Right cardiac atrium (tissue), 5 donors: ENCODE measurements at regions not wholly inside any gene's neighbourhood (a gene's known extent, or its start where the extent isn't known, plus 50 kb on each side); places are given as distances from the start of the nearest gene placed in this dataset.

Experiments
- ATAC-seq, 2 donors: fragments of 200-7000 bp; cut with Tn5 transposase; one replicate each; pipeline versions ENCODE4 v1.8.0 to v1.9.1; 2020; ENCODE audit warnings: moderate library complexity in 2 of 2, mild to moderate bottlenecking in 1 of 2
- DNase-seq, 3 donors: peaks; one replicate each; pipeline ENCODE4 v3.0.0-alpha.2; 2020
- H3K27ac ChIP-seq: one replicate; pipeline ENCODE4 v1.5.1; 2013; ENCODE audit warnings: mild to moderate bottlenecking, low read length, control low read depth, moderate library complexity
- H3K27me3 ChIP-seq: one replicate; pipeline ENCODE4 v1.6.1; 2013; ENCODE audit not compliant: control insufficient read depth, insufficient read depth
- H3K4me1 ChIP-seq: one replicate; pipeline ENCODE4 v1.6.1; 2013; ENCODE audit warnings: low read length; ENCODE audit not compliant: control insufficient read depth, insufficient read depth
- H3K4me3 ChIP-seq: one replicate; pipeline ENCODE4 v1.5.1; 2013; ENCODE audit warnings: low read length, control low read depth
- H3K9me3 ChIP-seq: one replicate; pipeline ENCODE4 v1.6.1; 2013; ENCODE audit warnings: low read length; ENCODE audit not compliant: control insufficient read depth
- WGBS: extraction: QIAGEN DNeasy Blood & Tissue Kit; methylation state at CpG from one replicate; pipeline ENCODE4 v1.1.7; 2013; 5-methylcytosine and 5-hydroxymethylcytosine counted together
- intact Hi-C, 4 donors: fragments of 100-400 bp; cut with DNase I; formaldehyde crosslinking; loops; one replicate each; pipeline versions ENCODE4 v1.11.0 to v1.14.0; 2022 to 2023
- donor health status: healthy with polysubstance abuse.
- donor health status: DM: no; HTN: yes; CAD: no.
- donor health status: DM: no; HTN: no; CAD: no.
- donor health status: DM: no; HTN: yes; CAD: no; lungs with severe emphysema.
- donor health status: DM: yes; HTN: yes; CAD: no.

DNA sequence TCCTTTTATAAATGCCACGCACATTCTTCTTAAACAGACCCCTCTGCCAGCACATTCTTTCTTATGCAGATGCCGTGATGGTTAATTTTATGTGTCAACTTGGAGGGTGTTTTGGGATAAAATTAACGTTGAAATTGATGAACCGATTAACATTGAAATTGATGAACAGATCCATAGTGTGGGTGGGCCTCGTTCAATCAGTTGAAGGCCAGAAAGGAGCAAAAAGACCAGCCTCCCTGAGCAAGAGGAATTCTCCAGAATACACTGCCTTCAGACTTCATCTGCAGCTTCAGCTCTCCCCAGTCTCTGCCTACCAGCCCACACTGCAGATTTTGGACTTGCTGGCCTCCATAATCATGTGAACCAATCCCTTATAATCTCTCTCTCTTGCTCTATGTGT is 233.6 kb upstream of the BCOR start:
- ATAC-seq = no peak
- H3K4me3 ChIP-seq = no peak overlapping the region
- intact Hi-C loops = no loop called here
- 77% methylated on average over 5 of the region's 5 CpGs for WGBS
- no peak overlapping the region for H3K27ac ChIP-seq
- H3K4me1 ChIP-seq = no peaks in the 10 kb centered on the region
- H3K9me3 ChIP-seq = no peaks in the 10 kb centered on the region
- H3K27me3 ChIP-seq = no peaks in the 10 kb centered on the region
- DNase-seq = no peak

DNA sequence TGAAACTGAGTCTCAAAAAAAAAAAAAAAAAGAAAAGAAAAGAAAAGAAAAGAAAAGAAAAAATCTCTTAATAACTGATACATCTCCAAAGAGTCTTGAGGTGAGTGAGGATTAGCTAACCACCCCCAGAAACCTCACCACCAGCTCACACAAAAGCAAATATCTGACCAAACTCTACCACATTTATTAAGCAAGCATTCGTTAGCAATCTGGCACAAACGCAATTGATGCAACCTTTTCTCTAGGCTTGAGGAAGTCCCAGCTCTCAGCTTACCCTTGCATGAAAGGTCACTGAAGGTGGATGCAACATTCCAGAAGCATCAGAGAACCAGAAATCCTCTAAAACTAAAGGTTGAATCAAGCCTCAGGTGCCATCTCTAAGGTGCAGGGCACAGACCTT is 231.9 kb upstream of the BCOR start:
- intact Hi-C loops = no loop called here
- ATAC-seq = no peak

DNA sequence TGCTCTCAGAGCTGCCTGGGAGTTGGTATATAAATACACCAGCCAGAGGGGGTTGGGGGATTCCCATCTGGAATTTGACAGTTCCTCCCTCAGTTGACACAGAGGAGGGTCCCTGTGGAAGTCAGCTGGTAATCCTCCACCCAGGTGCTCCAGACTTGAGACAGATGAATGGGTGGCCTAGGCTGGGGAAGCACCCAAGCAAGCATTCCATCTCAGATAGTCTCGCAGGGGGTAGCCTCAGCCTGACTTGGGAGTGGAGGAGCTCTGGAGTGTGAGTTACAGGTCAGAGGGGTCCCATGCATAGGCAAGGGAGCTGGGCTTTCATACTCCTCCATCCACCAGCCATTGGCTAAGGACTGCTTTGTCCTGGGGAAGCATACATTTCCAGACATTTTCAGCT is 229.3 kb upstream of the BCOR start:
- no peaks in the 10 kb centered on the region for H3K4me1 ChIP-seq
- no peaks in the 10 kb centered on the region for H3K27me3 ChIP-seq
- DNase-seq (no peak), ATAC-seq (no peak)
- no peaks in the 10 kb centered on the region for H3K9me3 ChIP-seq
- intact Hi-C loops = no loop called here
- H3K27ac ChIP-seq = no peak overlapping the region
- no peak overlapping the region for H3K4me3 ChIP-seq
- WGBS = 85% methylated on average over 1 of the region's 1 CpG

More for the DNA sequence above, 231.9 kb upstream of the BCOR start:
- H3K27ac ChIP-seq = no peak overlapping the region
- no peaks in the 10 kb centered on the region for H3K4me1 ChIP-seq
- no peak overlapping the region for H3K4me3 ChIP-seq
- H3K27me3 ChIP-seq = no peaks in the 10 kb centered on the region
- no peaks in the 10 kb centered on the region for H3K9me3 ChIP-seq
- no peak for DNase-seq
- WGBS = 71% methylated on average over 2 of the region's 2 CpGs

DNA sequence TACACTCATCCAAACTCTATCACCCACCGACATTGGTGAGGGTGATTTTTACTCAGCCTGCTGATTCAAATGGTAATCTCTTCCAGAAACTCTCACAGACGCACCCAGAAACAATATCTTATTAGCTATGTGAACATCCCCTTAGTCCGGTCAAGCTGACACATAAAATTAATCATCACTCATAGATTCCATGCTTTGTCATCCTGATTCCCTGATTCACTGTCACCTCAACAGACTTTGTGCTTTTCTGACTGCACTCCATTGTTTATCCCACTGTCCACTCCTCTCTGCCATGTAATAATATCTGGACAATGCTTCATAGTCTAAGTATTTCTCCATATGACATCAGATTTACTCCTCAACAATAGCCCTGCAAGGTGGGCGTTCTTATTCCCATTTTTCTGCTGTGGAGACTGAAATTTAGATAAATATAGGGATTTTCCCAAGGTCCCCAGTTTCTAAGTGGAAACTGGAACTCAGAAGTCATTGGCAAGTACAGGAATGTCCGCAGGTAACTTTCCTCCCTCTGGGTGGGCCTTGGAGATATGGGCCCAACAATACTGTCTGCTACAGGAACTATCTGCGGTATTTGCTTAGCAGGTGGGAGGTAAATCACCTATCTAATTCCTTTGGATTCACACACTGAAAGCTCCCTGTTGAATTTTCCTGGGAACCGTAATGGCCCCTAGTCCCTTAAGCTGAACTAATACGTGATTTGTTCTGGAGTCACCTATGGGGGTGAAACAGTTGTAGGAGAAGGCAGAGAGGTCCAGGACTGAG is 228.6 kb upstream of the BCOR start:
- Histone ChIP-seq H3K4me1 (no peaks in the 10 kb centered on the region), H3K4me3 (no peak overlapping the region), H3K9me3 (no peaks in the 10 kb centered on the region), H3K27ac (no peak overlapping the region), H3K27me3 (no peaks in the 10 kb centered on the region)
- 91% methylated on average over 8 of the region's 8 CpGs for WGBS
- intact Hi-C loops = no loop called here
- ATAC-seq = no peak
- no peak for DNase-seq

DNA sequence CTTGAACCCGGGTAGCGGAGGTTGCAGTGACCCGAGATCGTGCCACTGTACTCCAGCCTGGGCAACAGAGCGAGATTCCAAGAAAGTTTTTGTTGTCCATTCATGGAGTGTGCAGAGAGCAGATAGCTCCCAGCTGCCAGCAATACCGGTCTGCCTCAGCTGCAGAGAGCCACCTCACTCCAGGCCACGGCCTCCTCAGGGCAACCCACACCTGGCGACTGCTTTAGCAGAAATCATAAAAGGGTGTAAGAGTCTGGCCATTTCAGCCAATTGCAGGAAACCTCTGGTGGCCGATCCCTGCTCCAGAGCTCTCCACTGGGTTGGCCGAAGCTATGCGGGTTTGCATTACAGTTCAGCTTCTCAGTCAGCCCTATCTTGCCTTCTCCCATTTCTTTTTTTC is 227.4 kb upstream of the BCOR start:
- intact Hi-C loops = no loop called here
- H3K4me3 ChIP-seq = no peak overlapping the region
- no peaks in the 10 kb centered on the region for H3K9me3 ChIP-seq
- no peak overlapping the region for H3K27ac ChIP-seq
- WGBS = 99% methylated on average over 11 of the region's 11 CpGs
- H3K4me1 ChIP-seq = no peaks in the 10 kb centered on the region
- ATAC-seq (no peak), DNase-seq (no peak)
- no peaks in the 10 kb centered on the region for H3K27me3 ChIP-seq

DNA sequence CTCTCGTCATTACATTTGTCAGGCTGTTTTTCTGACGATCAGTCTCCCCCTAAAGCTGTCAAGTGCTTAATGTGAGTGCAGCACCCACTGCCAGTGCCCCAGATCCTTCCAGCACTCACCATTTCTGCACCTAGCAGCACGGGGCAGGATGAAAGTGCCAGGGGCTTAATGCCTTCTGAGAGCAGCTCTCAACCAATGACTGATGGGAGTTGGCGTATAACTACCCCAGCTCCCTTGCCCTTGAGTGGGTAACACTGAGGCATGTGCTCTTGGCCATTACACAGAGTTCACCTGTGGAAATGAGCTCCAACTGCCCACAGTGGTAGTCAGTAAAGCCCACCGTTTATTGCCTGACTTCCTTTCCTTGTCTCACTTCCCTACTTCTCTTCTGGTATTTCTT is 226.2 kb upstream of the BCOR start:
- WGBS = 87% methylated on average over 5 of the region's 5 CpGs
- Histone ChIP-seq H3K9me3 (no peaks in the 10 kb centered on the region), H3K27ac (no peak overlapping the region), H3K4me1 (no peaks in the 10 kb centered on the region), H3K4me3 (no peak overlapping the region), H3K27me3 (no peaks in the 10 kb centered on the region)
- DNase-seq (no peak), ATAC-seq (no peak)
- intact Hi-C loops = no loop called here

DNA sequence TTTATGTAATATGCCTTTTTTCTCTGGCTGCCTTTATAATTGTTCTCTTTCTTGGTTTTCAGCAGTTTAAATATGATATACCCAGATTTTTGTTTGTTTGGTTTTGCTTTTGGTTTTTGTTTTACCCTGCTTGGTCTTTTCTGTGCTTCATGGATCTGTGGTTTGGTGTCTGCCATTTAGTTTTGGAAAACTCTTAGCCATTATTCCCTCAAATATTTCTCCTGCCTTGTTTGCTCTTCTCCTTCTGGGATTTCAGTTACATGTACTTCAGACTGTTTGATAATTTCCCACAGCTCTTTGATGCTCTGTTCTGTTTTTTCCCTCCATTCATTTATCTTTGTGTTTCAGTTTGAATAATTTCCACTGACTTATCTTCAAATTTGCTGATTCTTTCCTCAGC is 223.1 kb upstream of the BCOR start:
- Histone ChIP-seq H3K4me3 (no peak overlapping the region), H3K27ac (no peak overlapping the region), H3K27me3 (no peaks in the 10 kb centered on the region), H3K9me3 (no peaks in the 10 kb centered on the region), H3K4me1 (no peaks in the 10 kb centered on the region)
- intact Hi-C loops = no loop called here
- ATAC-seq = no peak
- DNase-seq = no peak

DNA sequence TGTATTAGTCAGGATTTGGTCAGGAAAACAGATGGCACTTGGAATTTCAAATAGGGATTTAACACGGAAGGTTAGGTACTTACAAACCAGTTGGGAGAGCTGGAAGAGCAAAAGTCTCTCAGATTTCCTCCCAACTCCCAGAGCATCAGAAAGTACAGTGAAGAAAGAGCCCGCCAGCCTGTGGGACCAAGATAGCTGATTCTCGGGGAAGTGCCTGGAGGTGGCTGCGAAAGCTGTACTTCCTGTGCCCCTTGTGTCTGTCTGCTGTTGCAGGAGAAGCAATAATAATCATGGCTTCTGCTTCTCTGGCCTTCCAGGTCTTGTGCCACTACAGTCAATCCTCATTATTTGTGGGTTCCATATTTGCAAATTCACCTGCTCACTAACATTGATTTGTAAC is 221.0 kb upstream of the BCOR start:
- DNase-seq (no peak), ATAC-seq (no peak)
- intact Hi-C loops = no loop called here
- 49% methylated on average over 4 of the region's 4 CpGs for WGBS
- Histone ChIP-seq H3K27ac (no peak overlapping the region), H3K9me3 (no peaks in the 10 kb centered on the region), H3K27me3 (no peaks in the 10 kb centered on the region), H3K4me1 (no peaks in the 10 kb centered on the region), H3K4me3 (no peak overlapping the region)

DNA sequence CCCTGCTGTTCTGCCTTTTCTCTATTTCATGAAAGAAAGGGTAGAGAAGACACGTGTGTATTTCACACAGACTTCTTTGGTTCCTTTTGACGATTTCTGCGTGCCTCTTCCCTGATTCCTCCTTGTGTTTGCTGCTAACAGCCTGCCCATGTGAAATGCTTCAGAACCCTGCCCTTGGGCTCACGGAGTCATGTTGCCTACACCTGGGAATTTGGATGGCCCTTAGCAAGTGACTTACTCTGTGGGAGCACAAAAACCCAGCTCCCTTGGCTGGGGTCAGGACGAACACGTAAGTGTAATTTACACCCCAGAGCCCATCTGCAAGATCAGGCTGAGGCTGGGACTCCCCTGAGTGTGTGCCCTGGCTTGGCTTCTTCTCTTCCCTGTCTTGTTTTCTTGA is 220.3 kb upstream of the BCOR start:
- Histone ChIP-seq H3K27me3 (no peaks in the 10 kb centered on the region), H3K27ac (no peak overlapping the region), H3K4me1 (no peaks in the 10 kb centered on the region), H3K9me3 (no peaks in the 10 kb centered on the region), H3K4me3 (no peak overlapping the region)
- ATAC-seq = no peak
- intact Hi-C loops = no loop called here
- DNase-seq = no peak
- WGBS = 81% methylated on average over 6 of the region's 6 CpGs

DNA sequence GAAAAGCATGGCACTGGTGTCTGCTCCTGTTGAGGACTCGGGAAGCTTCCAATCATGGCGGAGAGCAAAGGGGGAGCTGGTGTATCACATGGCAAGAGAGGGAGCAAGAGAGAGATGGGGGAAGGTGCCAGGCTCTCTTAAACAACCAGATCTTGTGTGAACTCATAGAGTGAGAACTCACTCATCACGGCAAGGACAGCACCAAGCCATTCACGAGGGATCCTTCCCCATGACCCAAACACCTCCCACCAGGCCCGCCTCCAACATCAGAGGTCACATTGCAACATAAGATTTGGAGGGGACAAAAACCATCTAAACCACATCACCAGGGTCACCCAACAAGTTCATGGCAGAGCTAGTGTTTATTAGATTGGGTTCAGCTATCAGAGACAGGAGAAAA is 218.7 kb upstream of the BCOR start:
- no peak for ATAC-seq
- Histone ChIP-seq H3K4me1 (no peaks in the 10 kb centered on the region), H3K27me3 (no peaks in the 10 kb centered on the region), H3K9me3 (no peaks in the 10 kb centered on the region), H3K27ac (no peak overlapping the region), H3K4me3 (no peak overlapping the region)
- intact Hi-C loops = no loop called here
- 95% methylated on average over 5 of the region's 5 CpGs for WGBS
- DNase-seq = no peak

DNA sequence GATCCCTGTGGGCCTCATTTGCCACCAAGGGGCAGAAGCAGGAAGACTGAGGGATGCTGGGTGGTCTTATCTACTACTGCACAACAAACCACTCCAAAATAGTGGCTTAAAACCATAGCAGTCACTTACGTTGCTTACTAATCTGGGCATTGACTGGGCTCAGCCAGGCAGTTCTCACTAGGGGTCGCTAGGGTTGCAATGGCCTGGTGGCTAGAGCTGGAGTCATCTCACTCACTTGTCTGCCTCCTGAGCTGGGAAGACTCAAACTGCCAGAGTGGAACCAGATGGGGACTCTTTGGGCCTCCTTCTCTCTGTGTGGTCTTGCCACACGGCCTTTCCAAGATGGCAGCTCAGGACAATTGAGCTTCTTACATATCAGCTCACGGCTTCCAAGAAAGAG is 216.3 kb upstream of the BCOR start:
- Histone ChIP-seq H3K9me3 (no peaks in the 10 kb centered on the region), H3K4me3 (no peak overlapping the region), H3K27me3 (no peaks in the 10 kb centered on the region), H3K4me1 (peaks cover 2% of the 10 kb centered on the region), H3K27ac (no peak overlapping the region)
- DNase-seq (no peak), ATAC-seq (no peak)
- intact Hi-C loops = no loop called here
- 80% methylated on average over 4 of the region's 4 CpGs for WGBS

DNA sequence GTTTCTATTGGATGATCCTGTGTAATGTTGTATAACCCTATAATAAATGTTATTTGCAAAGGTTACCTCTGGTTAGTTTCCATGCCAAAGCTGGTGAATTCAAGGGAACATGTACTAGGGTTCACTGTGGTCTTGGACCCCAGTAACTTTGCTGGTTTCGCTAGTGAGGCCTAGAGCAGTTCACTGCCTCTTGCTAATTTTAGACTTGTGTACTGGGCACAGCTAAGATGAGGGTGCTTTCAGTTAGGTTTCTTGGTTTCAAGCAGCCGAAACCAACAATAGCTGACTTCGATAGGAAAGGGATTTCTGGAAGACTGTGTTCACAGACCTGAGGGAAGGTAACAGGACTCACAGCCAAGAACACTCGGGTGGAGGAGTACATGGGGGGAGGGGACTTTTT is 215.5 kb upstream of the BCOR start:
- Histone ChIP-seq H3K9me3 (no peaks in the 10 kb centered on the region), H3K27me3 (no peaks in the 10 kb centered on the region), H3K4me1 (peaks cover 2% of the 10 kb centered on the region), H3K27ac (no peak overlapping the region), H3K4me3 (no peak overlapping the region)
- no peak for DNase-seq
- WGBS = 97% methylated on average over 4 of the region's 4 CpGs
- intact Hi-C loops = no loop called here
- no peak for ATAC-seq
